HG03103 (cell line): ENCODE measurements at regions not wholly inside any gene's neighbourhood (a gene's known extent, or its start where the extent isn't known, plus 50 kb on each side); places are given as distances from the start of the nearest gene placed in this dataset.
"Not testable (repeated sequence)": the region's sequence is repeated elsewhere in the genome, so short reads cannot be mapped to it uniquely, and the experiment has no call there.

ENCODE experiments used
- ATAC-seq: cut with Tn5 transposase; IDR thresholded peaks from one replicate; pipeline ENCODE4 v1.9.1; 2021; ENCODE audit warnings: low read depth; ENCODE audit not compliant: unreplicated experiment

- ATAC-seq = no peak
Measured at GRCh38 chr13:94906605-94907004, 194.3 kb upstream of the SOX21 start.

- ATAC-seq = no peak
Measured at GRCh38 chr13:94902722-94903407, 190.5 kb upstream of the SOX21 start.

GRCh38 chr13:94901070-94901469 lies 188.7 kb upstream of the SOX21 start:
- ATAC-seq = no peak

GRCh38 chr13:94896719-94897317 lies 184.5 kb upstream of the SOX21 start:
- no peak for ATAC-seq

- no peak for ATAC-seq
Measured at GRCh38 chr13:94896238-94896637, 183.9 kb upstream of the SOX21 start.

GRCh38 chr13:94886191-94886590 lies 173.8 kb upstream of the SOX21 start:
- ATAC-seq = no peak

- ATAC-seq = no peak
Measured at GRCh38 chr13:94880463-94880862, 168.1 kb upstream of the SOX21 start.

GRCh38 chr13:94878602-94879165 lies 166.3 kb upstream of the SOX21 start:
- ATAC-seq = no peak

- no peak for ATAC-seq
Measured at GRCh38 chr13:94864474-94864873, 152.1 kb upstream of the SOX21 start.

GRCh38 chr13:94860981-94861407 lies 148.6 kb upstream of the SOX21 start:
- ATAC-seq = no peak

- ATAC-seq = no peak
Measured at GRCh38 chr13:94859811-94860210, 147.5 kb upstream of the SOX21 start.

- ATAC-seq = no peak
Measured at GRCh38 chr13:94859278-94859691, 146.9 kb upstream of the SOX21 start.

- ATAC-seq = no peak
Measured at GRCh38 chr13:94858856-94859255, 146.5 kb upstream of the SOX21 start.

GRCh38 chr13:94854688-94855087 lies 142.3 kb upstream of the SOX21 start:
- ATAC-seq = no peak

GRCh38 chr13:94851576-94851975 lies 139.2 kb upstream of the SOX21 start:
- no peak for ATAC-seq

GRCh38 chr13:94849254-94849653 lies 136.9 kb upstream of the SOX21 start:
- ATAC-seq = no peak

- ATAC-seq = no peak
Measured at GRCh38 chr13:94842901-94843300, 130.6 kb upstream of the SOX21 start.

GRCh38 chr13:94837056-94837455 lies 124.7 kb upstream of the SOX21 start:
- ATAC-seq = not testable (repeated sequence)

- no peak for ATAC-seq
Measured at GRCh38 chr13:94829837-94830365, 117.6 kb upstream of the SOX21 start.

GRCh38 chr13:94829185-94829836 lies 117.0 kb upstream of the SOX21 start:
- no peak for ATAC-seq

- ATAC-seq = no peak
Measured at GRCh38 chr13:94827566-94827965, 115.2 kb upstream of the SOX21 start.
